ENCODE measurements at regions not wholly inside any gene's neighbourhood (a gene's known extent, or its start where the extent isn't known, plus 50 kb on each side); places are given as distances from the start of the nearest gene placed in this dataset.

DNA sequence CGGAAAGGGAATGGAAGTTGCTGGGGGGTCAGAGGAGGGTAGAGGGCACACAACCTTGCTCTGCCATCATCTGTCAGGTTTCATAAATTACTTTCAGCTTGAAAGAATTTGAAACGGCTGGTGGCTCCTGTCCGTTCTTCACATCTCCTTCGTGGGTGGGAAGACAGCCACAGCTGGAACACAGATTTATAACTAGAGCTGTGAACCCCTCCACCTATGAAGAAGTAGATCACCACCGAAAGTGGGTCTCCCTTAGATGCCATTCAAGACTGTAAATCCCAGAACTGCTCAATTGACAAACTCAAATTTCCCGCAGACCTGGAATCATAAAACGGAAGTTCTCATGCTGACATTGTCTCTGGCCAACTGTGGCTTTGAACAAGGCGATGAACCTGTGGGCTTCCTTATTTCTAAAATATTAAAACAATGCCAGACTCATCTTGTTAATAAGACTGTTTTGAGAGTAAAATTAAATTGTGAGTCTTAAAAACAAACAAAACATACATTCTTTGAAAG lies 65.3 kb downstream of the BTBD3 start:
- H3K4me3 ChIP-seq (ENCODE audit: low read length): no peak overlapping the region
- TF ChIP-seq, protein P1, sequence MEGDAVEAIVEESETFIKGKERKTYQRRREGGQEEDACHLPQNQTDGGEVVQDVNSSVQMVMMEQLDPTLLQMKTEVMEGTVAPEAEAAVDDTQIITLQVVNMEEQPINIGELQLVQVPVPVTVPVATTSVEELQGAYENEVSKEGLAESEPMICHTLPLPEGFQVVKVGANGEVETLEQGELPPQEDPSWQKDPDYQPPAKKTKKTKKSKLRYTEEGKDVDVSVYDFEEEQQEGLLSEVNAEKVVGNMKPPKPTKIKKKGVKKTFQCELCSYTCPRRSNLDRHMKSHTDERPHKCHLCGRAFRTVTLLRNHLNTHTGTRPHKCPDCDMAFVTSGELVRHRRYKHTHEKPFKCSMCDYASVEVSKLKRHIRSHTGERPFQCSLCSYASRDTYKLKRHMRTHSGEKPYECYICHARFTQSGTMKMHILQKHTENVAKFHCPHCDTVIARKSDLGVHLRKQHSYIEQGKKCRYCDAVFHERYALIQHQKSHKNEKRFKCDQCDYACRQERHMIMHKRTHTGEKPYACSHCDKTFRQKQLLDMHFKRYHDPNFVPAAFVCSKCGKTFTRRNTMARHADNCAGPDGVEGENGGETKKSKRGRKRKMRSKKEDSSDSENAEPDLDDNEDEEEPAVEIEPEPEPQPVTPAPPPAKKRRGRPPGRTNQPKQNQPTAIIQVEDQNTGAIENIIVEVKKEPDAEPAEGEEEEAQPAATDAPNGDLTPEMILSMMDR (conservative IDR thresholded peaks at IDR 0.05; ENCODE audit: low read length): no peak

GRCh38 chr20:11986954-11987353 lies 69.3 kb downstream of the BTBD3 start:
- TF ChIP-seq, protein P1 (conservative IDR thresholded peaks at IDR 0.05; ENCODE audit: low read length): no peak
- no peak for DNase-seq (ENCODE audit: low read depth)
- H3K4me3 ChIP-seq (ENCODE audit: low read length): no peak overlapping the region

More for the DNA sequence above, 65.3 kb downstream of the BTBD3 start:
- no peak for DNase-seq (ENCODE audit: low read depth)

DNA sequence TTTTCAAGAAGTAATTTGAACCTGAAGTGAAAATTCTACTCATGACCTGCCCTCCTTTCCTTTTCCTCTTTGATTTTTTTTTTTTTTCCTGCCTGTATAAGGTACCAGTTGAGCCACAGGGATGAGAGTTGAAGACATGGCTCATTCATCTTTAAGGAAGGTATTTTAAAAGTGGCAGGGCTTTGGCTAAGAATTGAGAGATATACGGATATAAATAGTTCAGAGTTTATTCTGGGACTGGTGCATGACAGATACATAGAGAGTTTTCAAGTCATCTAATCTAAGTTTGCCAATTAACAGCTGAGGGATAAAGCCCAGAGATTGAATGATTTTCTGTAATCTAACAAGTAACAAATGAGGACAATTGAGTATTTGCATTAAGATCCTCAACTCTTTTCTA lies 69.8 kb downstream of the BTBD3 start:
- H3K4me3 ChIP-seq (ENCODE audit: low read length): no peak overlapping the region
- DNase-seq (ENCODE audit: low read depth): no peak
- TF ChIP-seq, protein P1 (conservative IDR thresholded peaks at IDR 0.05; ENCODE audit: low read length): no peak

DNA sequence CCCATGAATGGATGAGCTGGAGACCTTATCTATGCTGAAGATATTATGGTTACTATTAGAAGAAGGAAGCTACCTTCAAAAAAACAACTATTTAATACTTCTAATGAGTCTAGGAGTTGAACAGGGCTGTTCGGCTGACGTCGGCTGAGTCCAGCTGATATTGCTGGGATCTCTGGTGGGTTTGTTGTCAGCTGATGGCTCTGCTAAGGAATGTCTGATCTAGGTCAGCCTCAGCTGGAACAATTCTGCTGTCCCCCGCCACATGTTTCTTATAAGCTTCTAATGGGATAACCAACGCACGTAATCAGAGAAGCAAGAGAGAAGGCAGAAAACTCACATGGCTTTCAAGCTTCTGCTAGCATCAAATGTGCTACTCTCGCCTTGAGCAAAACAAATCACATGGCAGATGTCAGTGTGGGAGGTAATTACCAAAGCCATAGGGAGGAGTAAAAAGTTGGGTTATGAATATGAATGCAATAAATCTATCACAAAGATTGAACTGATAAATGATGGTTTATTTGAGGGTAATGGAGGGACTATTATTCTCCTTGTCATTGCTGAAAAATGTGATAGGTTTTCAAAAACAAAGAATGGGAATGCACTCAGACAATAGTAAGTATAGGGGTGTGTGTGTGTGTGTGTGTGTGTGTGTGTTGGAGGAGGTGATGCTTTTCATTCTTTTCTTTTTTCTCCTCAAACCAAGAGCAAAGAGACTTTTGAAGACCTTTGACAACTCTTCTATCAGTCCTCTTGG lies 71.5 kb downstream of the BTBD3 start:
- H3K4me3 ChIP-seq (ENCODE audit: low read length): no peak overlapping the region
- DNase-seq (ENCODE audit: low read depth): no peak
- TF ChIP-seq, protein P1 (conservative IDR thresholded peaks at IDR 0.05; ENCODE audit: low read length): no peak

DNA sequence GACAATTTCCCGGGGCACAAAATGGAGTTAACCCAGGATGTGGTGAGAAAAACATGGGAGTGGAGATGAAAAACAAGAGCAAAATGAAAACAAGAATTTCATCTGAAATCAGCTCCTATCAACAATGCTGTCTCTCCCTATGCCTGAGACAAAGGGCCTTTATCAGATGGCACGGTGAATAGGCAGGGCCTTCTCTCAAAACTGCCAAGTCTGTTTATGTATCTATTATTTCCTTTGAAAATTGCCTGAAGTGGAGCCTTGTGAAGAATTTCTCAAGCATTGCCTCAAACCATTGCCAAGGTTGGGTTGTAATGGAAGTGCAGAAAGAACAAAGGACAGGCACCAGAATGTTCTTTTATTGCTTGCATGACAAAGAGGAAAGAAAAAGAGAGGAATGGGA lies 74.7 kb downstream of the BTBD3 start:
- DNase-seq (ENCODE audit: low read depth): no peak
- no peak overlapping the region for H3K4me3 ChIP-seq (ENCODE audit: low read length)
- TF ChIP-seq, protein P1 (conservative IDR thresholded peaks at IDR 0.05; ENCODE audit: low read length): no peak

DNA sequence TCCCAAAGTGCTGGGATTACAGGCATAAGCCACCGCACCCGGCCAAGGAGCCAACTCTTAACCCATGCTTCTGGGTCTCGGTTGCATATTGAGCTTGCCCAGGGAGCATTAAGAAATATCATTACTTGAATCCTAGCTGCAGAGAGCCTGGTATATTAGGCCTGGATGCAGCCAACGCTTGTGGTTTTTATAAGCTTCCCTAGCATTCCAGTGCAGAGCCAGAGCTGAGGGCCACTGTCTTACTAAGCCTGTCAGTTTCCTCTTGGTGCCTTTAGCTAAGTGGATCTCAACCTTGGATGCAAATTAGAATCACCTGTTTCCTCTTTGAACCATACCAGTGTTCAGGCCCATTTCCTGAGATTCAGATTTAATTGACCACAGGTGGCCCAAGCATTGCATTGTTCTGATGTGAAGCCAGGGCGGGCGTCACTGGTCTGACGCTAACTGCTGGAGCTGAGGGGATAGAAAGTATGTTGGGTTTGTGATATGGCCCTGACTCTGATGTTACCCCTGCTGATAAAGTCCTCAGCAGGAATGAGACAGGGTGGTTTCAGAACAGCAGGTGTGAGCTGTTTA lies 76.3 kb downstream of the BTBD3 start:
- H3K4me3 ChIP-seq (ENCODE audit: low read length): no peak overlapping the region
- TF ChIP-seq, protein P1 (conservative IDR thresholded peaks at IDR 0.05; ENCODE audit: low read length): no peak
- DNase-seq (ENCODE audit: low read depth): peak; percentile 30
